IMR-90 (cell line): ENCODE measurements at regions not wholly inside any gene's neighbourhood (a gene's known extent, or its start where the extent isn't known, plus 50 kb on each side); places are given as distances from the start of the nearest gene placed in this dataset.

ENCODE experiments used
- ATAC-seq: fragments of 200-7000 bp; cut with Tn5 transposase; 2 replicates; pipeline ENCODE4 v1.9.1; 2020; ENCODE audit warnings: low read depth, mild to moderate bottlenecking, moderate library complexity
- BruUV-seq: library from RNA; stranded (reverse); fragments of 400-500 nt; replicated peaks from 2 replicates; lab custom pipeline; 2021; lab: Mats Ljungman, UMichigan
- CTCF ChIA-PET: fragments of 300-600 bp; formaldehyde crosslinking; extraction: SDS; loops from one replicate; lab custom pipeline; 2021; ENCODE audit warnings: antibody characterized with exemption; lab: Yijun Ruan, JAX
- POLR2A ChIA-PET: fragments of 300-600 bp; sonication (Branson Sonifier 250); formaldehyde crosslinking; loops from one replicate; lab custom pipeline; 2022; ENCODE audit warnings: antibody characterized with exemption; ENCODE audit not compliant: unreplicated experiment; lab: Charles Lee
- DNase-seq: peaks from one replicate; pipeline ENCODE4 v3.0.0; 2013
- H2AFZ ChIP-seq: replicated peaks from 2 replicates; pipeline ENCODE3; 2013; ENCODE audit warnings: low read length, mild to moderate bottlenecking; ENCODE audit not compliant: poor library complexity
- H2AK5ac ChIP-seq: 2 replicates; pipeline ENCODE4 v1.6.1; 2013; ENCODE audit warnings: low read depth, low read length, inconsistent platforms
- H2AK9ac ChIP-seq: replicated peaks from 2 replicates; pipeline ENCODE3; 2013; ENCODE audit warnings: mild to moderate bottlenecking, low read depth, low read length, moderate library complexity; ENCODE audit not compliant: poor library complexity
- H2BK120ac ChIP-seq: 2 replicates; pipeline ENCODE4 v1.6.1; 2013; ENCODE audit warnings: low read depth, low read length, inconsistent platforms
- H2BK15ac ChIP-seq: 3 replicates; pipeline ENCODE4 v1.6.1; 2013; ENCODE audit warnings: low read depth, low read length, inconsistent platforms
- H2BK20ac ChIP-seq: 2 replicates; pipeline ENCODE4 v1.6.1; 2013; ENCODE audit warnings: low read depth, mild to moderate bottlenecking, inconsistent platforms, low read length, moderate library complexity
- H2BK5ac ChIP-seq: 2 replicates; pipeline ENCODE4 v1.6.1; 2013; ENCODE audit warnings: mild to moderate bottlenecking, low read depth, low read length, inconsistent platforms; ENCODE audit not compliant: poor library complexity, severe bottlenecking
- H3K14ac ChIP-seq: replicated peaks from 2 replicates; pipeline ENCODE4 v1.6.1; 2013; ENCODE audit warnings: low read depth, low read length, inconsistent platforms
- H3K18ac ChIP-seq: 2 replicates; pipeline ENCODE4 v1.6.1; 2013; ENCODE audit warnings: low read depth, low read length, control low read depth
- H3K23ac ChIP-seq: 2 replicates; pipeline ENCODE4 v1.6.1; 2013; ENCODE audit warnings: low read depth, low read length, inconsistent platforms
- H3K27ac ChIP-seq: 2 replicates; pipeline ENCODE4 v1.5.1; 2013; ENCODE audit warnings: mild to moderate bottlenecking, control low read depth, low read length; ENCODE audit not compliant: insufficient read depth
- H3K27me3 ChIP-seq: 2 replicates; pipeline ENCODE4 v1.6.1; 2013; ENCODE audit warnings: low read length; ENCODE audit not compliant: control insufficient read depth, insufficient read depth
- H3K36me3 ChIP-seq: 2 replicates; pipeline ENCODE4 v1.6.1; 2013; ENCODE audit warnings: low read length, mixed read lengths; ENCODE audit not compliant: control insufficient read depth, insufficient read depth
- H3K4ac ChIP-seq: 2 replicates; pipeline ENCODE4 v1.6.1; 2013; ENCODE audit warnings: low read depth, low read length, inconsistent platforms
- H3K4me1 ChIP-seq: 2 replicates; pipeline ENCODE4 v1.6.1; 2013; ENCODE audit warnings: low read length, mixed read lengths; ENCODE audit not compliant: control insufficient read depth, insufficient read depth
- H3K4me2 ChIP-seq: 2 replicates; pipeline ENCODE4 v1.6.1; 2013; ENCODE audit warnings: low read depth, mild to moderate bottlenecking, control low read depth, low read length, moderate library complexity
- H3K4me3 ChIP-seq: 2 replicates; pipeline ENCODE4 v1.5.1; 2013; ENCODE audit warnings: low read depth, mild to moderate bottlenecking, control low read depth, low read length, moderate library complexity; ENCODE audit not compliant: insufficient read depth
- H3K56ac ChIP-seq: 2 replicates; pipeline ENCODE4 v1.6.1; 2013; ENCODE audit warnings: low read length, inconsistent platforms; ENCODE audit not compliant: insufficient read depth; ENCODE audit errors: extremely low read depth
- H3K79me1 ChIP-seq, 2 experiments: 2 replicates each; pipeline ENCODE4 v1.6.1; 2013; ENCODE audit warnings: low read length in 2 of 2, inconsistent platforms in 1 of 2, low read depth in 1 of 2
- H3K9ac ChIP-seq: 2 replicates; pipeline ENCODE4 v1.6.1; 2013; ENCODE audit warnings: low read depth, low read length, control low read depth
- H3K9me1 ChIP-seq: 2 replicates; pipeline ENCODE4 v1.6.1; 2013; ENCODE audit warnings: low read length, inconsistent platforms; ENCODE audit not compliant: insufficient read depth
- H3K9me3 ChIP-seq: 2 replicates; pipeline ENCODE4 v1.6.1; 2013; ENCODE audit warnings: low read length; ENCODE audit not compliant: control insufficient read depth, insufficient read depth
- H4K20me1 ChIP-seq: 2 replicates; pipeline ENCODE4 v1.6.1; 2013; ENCODE audit warnings: low read length, inconsistent platforms; ENCODE audit not compliant: insufficient read depth
- H4K5ac ChIP-seq: 2 replicates; pipeline ENCODE4 v1.6.1; 2013; ENCODE audit warnings: mild to moderate bottlenecking, low read depth, low read length, control low read depth
- H4K8ac ChIP-seq, 2 experiments: 2 replicates each; pipeline ENCODE4 v1.6.1; 2013; ENCODE audit warnings: low read depth in 2 of 2, low read length in 2 of 2, control low read depth in 1 of 2, inconsistent platforms in 1 of 2
- H4K91ac ChIP-seq: 2 replicates; pipeline ENCODE4 v1.6.1; 2013; ENCODE audit warnings: low read depth, low read length, inconsistent platforms; ENCODE audit not compliant: insufficient read depth
- BHLHE40 ChIP-seq: fragments of 150-350 bp; IDR thresholded peaks from 2 replicates; pipeline ENCODE4 v1.6.1; 2016; ENCODE audit warnings: mild to moderate bottlenecking, low read depth, low read length
- CEBPB ChIP-seq: IDR thresholded peaks from 2 replicates; pipeline ENCODE4 v1.6.1; 2012; ENCODE audit warnings: low read depth, low read length, improper control_type of control experiment
- CHD1 ChIP-seq: IDR thresholded peaks from 2 replicates; pipeline ENCODE4 v1.6.1; 2012; ENCODE audit warnings: low read depth, low read length, improper control_type of control experiment
- CTCF ChIP-seq: conservative IDR thresholded peaks from 2 replicates; pipeline ENCODE4 v1.5.1; 2012; ENCODE audit warnings: mild to moderate bottlenecking, low read depth, low read length, improper control_type of control experiment
- ELK1 ChIP-seq: fragments of 150-350 bp; IDR thresholded peaks from 2 replicates; pipeline ENCODE4 v1.6.1; 2016; ENCODE audit warnings: low read depth, mild to moderate bottlenecking, low read length, moderate library complexity, borderline replicate concordance
- FOS ChIP-seq: fragments of 150-350 bp; IDR thresholded peaks from 2 replicates; pipeline ENCODE4 v1.6.1; 2016; ENCODE audit warnings: low read depth, low read length
- MAFK ChIP-seq: IDR thresholded peaks from 2 replicates; pipeline ENCODE4 v1.6.1; 2012; ENCODE audit warnings: low read depth, low read length, improper control_type of control experiment
- MAZ ChIP-seq: IDR thresholded peaks from 2 replicates; pipeline ENCODE4 v1.6.1; 2012; ENCODE audit warnings: low read depth, mild to moderate bottlenecking, low read length, improper control_type of control experiment, moderate library complexity, borderline replicate concordance
- MXI1 ChIP-seq: IDR thresholded peaks from 2 replicates; pipeline ENCODE4 v1.6.1; 2012; ENCODE audit warnings: low read depth, mild to moderate bottlenecking, low read length, moderate library complexity, borderline replicate concordance
- NFE2L2 ChIP-seq: fragments of 150-350 bp; IDR thresholded peaks from 2 replicates; pipeline ENCODE4 v1.6.1; 2016; ENCODE audit warnings: low read depth, mild to moderate bottlenecking, low read length
- POLR2A ChIP-seq: IDR thresholded peaks from 2 replicates; pipeline ENCODE4 v1.6.1; 2012; ENCODE audit warnings: mild to moderate bottlenecking, low read depth, low read length
- RCOR1 ChIP-seq: IDR thresholded peaks from 2 replicates; pipeline ENCODE4 v1.6.1; 2012; ENCODE audit warnings: mild to moderate bottlenecking, low read length, improper control_type of control experiment; ENCODE audit not compliant: insufficient replicate concordance
- RFX5 ChIP-seq: IDR thresholded peaks from 2 replicates; pipeline ENCODE4 v1.8.0; 2012; ENCODE audit warnings: low read depth, mild to moderate bottlenecking, low read length, moderate library complexity
- SMC3 ChIP-seq: fragments of 150-350 bp; IDR thresholded peaks from 2 replicates; pipeline ENCODE4 v1.6.1; 2016; ENCODE audit warnings: low read depth, mild to moderate bottlenecking, antibody characterized with exemption, low read length, moderate library complexity
- USF2 ChIP-seq: fragments of 150-350 bp; IDR thresholded peaks from 2 replicates; pipeline ENCODE4 v1.6.1; 2017; ENCODE audit warnings: mild to moderate bottlenecking, antibody characterized with exemption, low read length, low read depth
- WGBS, 2 experiments: methylation state at CpG; one replicate each; pipeline versions ENCODE4 v1.1.5 to v1.1.7; 2013; ENCODE audit warnings: missing lambda C conversion rate in 2 of 2; ENCODE audit not compliant: insufficient read length in 1 of 2; ENCODE audit errors: extremely low coverage in 2 of 2; 5-methylcytosine and 5-hydroxymethylcytosine counted together
- dilution Hi-C: fragments of 300-500 bp; cut with HindIII; formaldehyde crosslinking; loops from one replicate; pipeline ENCODE4 v1.14.3; 2018; ENCODE audit warnings: low sequenced_read_pairs; ENCODE audit not compliant: unreplicated experiment
- in situ Hi-C: fragments of 300-500 bp; cut with MboI; formaldehyde crosslinking; loops from 3 replicates; pipeline ENCODE4 v1.14.3; 2019; ENCODE audit warnings: low sequenced_read_pairs, inconsistent platforms, mixed read lengths
- intact Hi-C: fragments of 100-400 bp; cut with micrococcal nuclease; formaldehyde crosslinking; loops from 2 replicates; pipeline ENCODE4 v1.10.0; 2022

- Histone ChIP-seq H3K4me1 (peaks cover 6% of the 10 kb centered on the region), H3K4me3 (no peak overlapping the region), H3K36me3 (no peaks in the 10 kb centered on the region), H4K91ac (no peak overlapping the region; the same call in 1 of the 2 replicates), H3K9ac (no peak overlapping the region), H4K20me1 (no peaks in the 10 kb centered on the region), H3K27ac (no peak overlapping the region), H3K9me1 (peaks cover 9% of the 10 kb centered on the region), H3K23ac (no peak overlapping the region), H3K4ac (no peak overlapping the region), H2BK20ac (no peak overlapping the region), H2BK5ac (no peak overlapping the region), H4K5ac (no peak overlapping the region), H3K27me3 (no peaks in the 10 kb centered on the region), H2AK9ac (no peak overlapping the region), H2BK120ac (no peak overlapping the region), H3K56ac (no peak overlapping the region), H3K4me2 (no peak overlapping the region), H4K8ac (no peak overlapping the region), H3K18ac (no peak overlapping the region), H2BK15ac (no peak overlapping the region), H3K79me1 (no peaks in the 10 kb centered on the region), H3K14ac (no peak overlapping the region), H3K9me3 (no peaks in the 10 kb centered on the region), H2AK5ac (no peak overlapping the region), H2AFZ (no peak overlapping the region)
- no peak for TF ChIP-seq MXI1
- TF ChIP-seq RFX5: no peak
- TF ChIP-seq SMC3: no peak
- no peak for TF ChIP-seq BHLHE40
- TF ChIP-seq MAZ: no peak
- no peak for TF ChIP-seq CTCF
- no peak for TF ChIP-seq CEBPB
- no peak for TF ChIP-seq NFE2L2
- no peak for TF ChIP-seq CHD1
- no peak for TF ChIP-seq USF2
- no peak for TF ChIP-seq MAFK
- TF ChIP-seq FOS: no peak
- no peak for TF ChIP-seq RCOR1
- no peak for TF ChIP-seq POLR2A
- no peak for TF ChIP-seq ELK1
- intact Hi-C loops (no loop called here), dilution Hi-C loops (no loop called here), in situ Hi-C loops (no loop called here)
- POLR2A ChIA-PET: no interaction called here
- no CpG with 5 or more reads among the region's 2 CpGs for WGBS, 2 experiments
- CTCF ChIA-PET: no interaction called here
- no peak for DNase-seq
- BruUV-seq: no TSS peak
- no peak for ATAC-seq
These were observed 213.3 kb upstream of the SGK1 start for GRCh38 chr6:134531188-134531551.
